ENCODE measurements at regions not wholly inside any gene's neighbourhood (a gene's known extent, or its start where the extent isn't known, plus 50 kb on each side); places are given as distances from the start of the nearest gene placed in this dataset.

DNA sequence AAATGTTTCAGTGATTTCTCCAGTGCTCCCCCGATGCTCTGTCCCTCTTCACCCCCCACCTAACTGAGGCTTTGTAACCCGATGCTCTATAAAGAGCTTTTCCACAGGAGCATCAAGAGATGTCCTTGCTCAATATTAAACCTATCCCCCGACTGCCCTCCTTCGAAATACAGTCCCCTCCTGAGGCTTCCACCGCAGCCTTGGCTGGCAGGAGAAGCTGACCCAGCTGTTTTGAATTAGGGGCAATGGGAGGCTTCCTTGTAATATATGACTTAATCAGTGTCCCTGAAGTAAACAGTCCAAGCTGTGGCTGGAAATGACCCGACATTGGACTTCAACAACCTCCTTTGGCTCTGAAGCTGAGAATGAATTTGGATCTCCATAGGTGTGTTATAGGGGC is 62.4 kb downstream of the TMEM30B start (continued):
- TF ChIP-seq KDM1A (IDR thresholded peaks at IDR 0.05; ENCODE audit: borderline replicate concordance, low read length): no peak
- TF ChIP-seq NRF1 (IDR thresholded peaks at IDR 0.05; ENCODE audit: low read depth, low read length): no peak
